SK-N-SH treated with all-trans-retinoic acid at 6 μM for 48 hours (cell line): ENCODE measurements at regions not wholly inside any gene's neighbourhood (a gene's known extent, or its start where the extent isn't known, plus 50 kb on each side); places are given as distances from the start of the nearest gene placed in this dataset.

Experiments
- ATAC-seq: fragments of 200-7000 bp; cut with Tn5 transposase; 3 replicates; pipeline ENCODE4 v1.9.1; 2020; ENCODE audit warnings: mild to moderate bottlenecking, moderate library complexity
- ARNTL ChIP-seq: fragments of 450-650 bp; formaldehyde crosslinking; IDR thresholded peaks from 2 replicates; pipeline ENCODE4 v1.5.0; 2020; ENCODE audit warnings: low read depth, mild to moderate bottlenecking, moderate library complexity, borderline replicate concordance
- BACH2 ChIP-seq: fragments of 250-450 bp; sonication (Bioruptor Pico); IDR thresholded peaks from 2 replicates; pipeline ENCODE4 v1.9.0; 2021; ENCODE audit warnings: mild to moderate bottlenecking, borderline replicate concordance
- CSDC2 ChIP-seq: fragments of 250-450 bp; sonication (Bioruptor Pico); IDR thresholded peaks from 2 replicates; pipeline ENCODE4 v1.5.0; 2020; ENCODE audit warnings: mild to moderate bottlenecking, moderate library complexity
- ESRRG ChIP-seq: fragments of 250-450 bp; sonication (Bioruptor Pico); IDR thresholded peaks from 2 replicates; pipeline ENCODE4 v1.6.1; 2021; ENCODE audit warnings: mild to moderate bottlenecking
- GLIS3 ChIP-seq: fragments of 250-450 bp; sonication (Bioruptor Pico); IDR thresholded peaks from 2 replicates; pipeline ENCODE4 v1.5.0; 2020; ENCODE audit warnings: mild to moderate bottlenecking, moderate library complexity
- ISL1 ChIP-seq: fragments of 250-450 bp; sonication (Bioruptor Pico); IDR thresholded peaks from 2 replicates; pipeline ENCODE4 v2.1.2; 2022; ENCODE audit warnings: mild to moderate bottlenecking, moderate library complexity
- OSR1 ChIP-seq: fragments of 250-450 bp; sonication (Bioruptor Pico); IDR thresholded peaks from 2 replicates; pipeline ENCODE4 v1.8.0; 2022; ENCODE audit warnings: moderate library complexity, mild to moderate bottlenecking, inconsistent platforms
- RARB ChIP-seq: fragments of 250-450 bp; sonication (Bioruptor Pico); IDR thresholded peaks from 2 replicates; pipeline ENCODE4 v1.8.0; 2021; ENCODE audit warnings: mild to moderate bottlenecking, moderate library complexity
- SNAI2 ChIP-seq: fragments of 250-450 bp; sonication (Bioruptor Pico); IDR thresholded peaks from 2 replicates; pipeline ENCODE4 v1.5.0; 2020; ENCODE audit warnings: mild to moderate bottlenecking, moderate library complexity
- TCF4 ChIP-seq: fragments of 250-450 bp; sonication (Bioruptor Pico); IDR thresholded peaks from 2 replicates; pipeline ENCODE4 v1.8.0; 2021; ENCODE audit warnings: mild to moderate bottlenecking, moderate library complexity, borderline replicate concordance
- TOX ChIP-seq: fragments of 250-450 bp; sonication (Bioruptor Pico); IDR thresholded peaks from 2 replicates; pipeline ENCODE4 v1.8.0; 2021; ENCODE audit warnings: mild to moderate bottlenecking, moderate library complexity, borderline replicate concordance
- ZC3H10 ChIP-seq: fragments of 250-450 bp; sonication (Bioruptor Pico); IDR thresholded peaks from 2 replicates; pipeline ENCODE4 v1.5.1; 2021; ENCODE audit warnings: mild to moderate bottlenecking, moderate library complexity
- ZFP30 ChIP-seq: fragments of 450-650 bp; formaldehyde crosslinking; IDR thresholded peaks from 2 replicates; pipeline ENCODE4 v1.5.0; 2022; ENCODE audit warnings: mild to moderate bottlenecking, moderate library complexity
- ZNF565 ChIP-seq: fragments of 450-650 bp; formaldehyde crosslinking; conservative IDR thresholded peaks from 2 replicates; pipeline ENCODE4 v1.5.0; 2020; ENCODE audit warnings: low read depth, mild to moderate bottlenecking, moderate library complexity
- ZNF70 ChIP-seq: fragments of 450-650 bp; formaldehyde crosslinking; IDR thresholded peaks from 2 replicates; pipeline ENCODE4 v1.5.0; 2020; ENCODE audit warnings: mild to moderate bottlenecking, moderate library complexity
- TF ChIP-seq, protein P1 (sequence below): fragments of 250-450 bp; sonication (Bioruptor Pico); IDR thresholded peaks from 2 replicates; pipeline ENCODE4 v1.8.0; 2020; ENCODE audit warnings: mild to moderate bottlenecking, moderate library complexity, borderline replicate concordance
- TF ChIP-seq, protein P2 (sequence below): fragments of 250-450 bp; sonication (Bioruptor Pico); IDR thresholded peaks from 2 replicates; pipeline ENCODE4 v1.8.0; 2021; ENCODE audit warnings: low read depth, mild to moderate bottlenecking, moderate library complexity, borderline replicate concordance
- TF ChIP-seq, protein P3 (sequence below): fragments of 250-450 bp; sonication (Bioruptor Pico); IDR thresholded peaks from 2 replicates; pipeline ENCODE4 v1.5.1; 2021; ENCODE audit warnings: mild to moderate bottlenecking, moderate library complexity
- TF ChIP-seq, protein P4 (sequence below): fragments of 250-450 bp; sonication (Bioruptor Pico); IDR thresholded peaks from 2 replicates; pipeline ENCODE4 v1.5.1; 2020; ENCODE audit warnings: low read depth, mild to moderate bottlenecking, moderate library complexity
- TF ChIP-seq, protein P5 (sequence below): fragments of 250-450 bp; sonication (Bioruptor Pico); IDR thresholded peaks from 2 replicates; pipeline ENCODE4 v1.5.0; 2020; ENCODE audit warnings: mild to moderate bottlenecking, moderate library complexity

DNA sequence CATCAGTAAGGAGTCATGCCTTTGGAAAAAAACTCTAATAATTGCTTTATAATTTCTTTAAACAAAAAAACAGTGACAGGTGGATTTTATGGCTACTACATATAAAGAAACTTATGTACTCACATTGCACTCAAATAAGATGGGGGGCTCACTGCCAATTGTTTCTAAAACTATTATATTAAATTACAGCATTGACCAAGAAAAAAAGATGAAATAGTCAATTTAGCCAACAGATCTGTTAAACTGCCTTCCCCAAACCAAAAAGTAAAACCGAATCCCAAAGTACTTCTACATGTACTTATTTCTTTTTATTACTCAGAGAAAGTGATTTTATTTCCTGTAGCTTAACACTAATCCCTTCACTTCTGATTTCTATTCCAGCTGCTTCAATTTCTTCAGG is 716.8 kb upstream of the SLITRK5 start:
- ATAC-seq, result no peak
- TF ChIP-seq, protein P1, sequence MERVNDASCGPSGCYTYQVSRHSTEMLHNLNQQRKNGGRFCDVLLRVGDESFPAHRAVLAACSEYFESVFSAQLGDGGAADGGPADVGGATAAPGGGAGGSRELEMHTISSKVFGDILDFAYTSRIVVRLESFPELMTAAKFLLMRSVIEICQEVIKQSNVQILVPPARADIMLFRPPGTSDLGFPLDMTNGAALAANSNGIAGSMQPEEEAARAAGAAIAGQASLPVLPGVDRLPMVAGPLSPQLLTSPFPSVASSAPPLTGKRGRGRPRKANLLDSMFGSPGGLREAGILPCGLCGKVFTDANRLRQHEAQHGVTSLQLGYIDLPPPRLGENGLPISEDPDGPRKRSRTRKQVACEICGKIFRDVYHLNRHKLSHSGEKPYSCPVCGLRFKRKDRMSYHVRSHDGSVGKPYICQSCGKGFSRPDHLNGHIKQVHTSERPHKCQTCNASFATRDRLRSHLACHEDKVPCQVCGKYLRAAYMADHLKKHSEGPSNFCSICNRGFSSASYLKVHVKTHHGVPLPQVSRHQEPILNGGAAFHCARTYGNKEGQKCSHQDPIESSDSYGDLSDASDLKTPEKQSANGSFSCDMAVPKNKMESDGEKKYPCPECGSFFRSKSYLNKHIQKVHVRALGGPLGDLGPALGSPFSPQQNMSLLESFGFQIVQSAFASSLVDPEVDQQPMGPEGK (CRISPR knock-in tag), result no peak
- no peak for TF ChIP-seq ZNF70 (CRISPR knock-in tag)

DNA sequence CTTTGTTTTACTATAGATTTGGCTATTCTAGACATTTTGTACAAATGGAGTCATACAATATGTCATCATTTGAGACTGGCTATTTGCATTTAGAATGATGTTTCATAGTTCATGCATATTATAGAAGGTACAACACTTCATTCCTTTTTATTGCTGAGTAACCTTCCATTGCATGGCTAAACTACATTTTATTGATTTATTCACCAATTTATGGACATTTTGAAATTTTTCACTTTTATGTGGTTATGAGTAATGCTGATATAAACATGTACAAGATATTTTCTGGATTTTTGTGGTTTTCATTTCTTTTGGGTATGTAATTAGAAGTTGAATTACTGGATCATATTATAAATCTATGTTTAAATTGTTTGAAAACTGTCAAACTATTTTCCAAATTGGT is 710.3 kb upstream of the SLITRK5 start:
- no peak for TF ChIP-seq ZNF70 (CRISPR knock-in tag)
- ATAC-seq, result no peak

DNA sequence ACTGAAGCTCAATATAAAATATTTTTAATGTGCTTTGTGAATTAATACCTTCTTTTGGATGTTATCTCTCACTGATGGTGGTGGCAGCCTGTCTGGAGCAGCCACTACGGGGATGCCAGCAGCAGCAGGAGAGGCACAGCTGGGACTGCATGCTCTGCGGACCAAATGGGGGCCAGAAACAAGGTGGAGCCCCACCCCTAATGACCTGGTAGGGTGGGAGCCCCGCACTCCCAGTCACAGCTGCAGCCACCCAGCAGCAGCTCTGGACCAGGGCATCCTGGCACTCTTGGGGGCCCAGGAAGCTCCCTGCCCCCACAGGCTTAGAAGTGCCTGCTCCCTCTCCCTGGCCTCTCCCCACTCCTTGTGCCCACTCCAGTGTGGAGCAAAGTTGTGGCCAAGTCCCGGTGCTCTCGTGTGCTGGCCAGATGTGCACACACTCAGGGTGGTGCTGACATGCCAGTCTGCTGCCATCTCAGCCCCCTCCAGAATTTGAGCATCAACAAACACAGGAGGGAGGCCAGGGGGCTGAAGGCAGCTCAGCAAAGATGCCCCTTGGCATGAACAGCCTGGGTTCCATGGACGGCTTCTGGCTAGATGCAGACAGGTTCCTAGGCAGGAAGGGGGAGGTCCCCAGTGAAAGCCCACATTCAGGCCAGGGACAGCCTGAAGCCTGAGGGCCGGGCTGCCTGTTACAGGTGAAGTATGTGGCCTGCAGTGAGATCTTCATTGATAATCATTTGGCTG is 696.7 kb upstream of the SLITRK5 start:
- TF ChIP-seq, protein P2, sequence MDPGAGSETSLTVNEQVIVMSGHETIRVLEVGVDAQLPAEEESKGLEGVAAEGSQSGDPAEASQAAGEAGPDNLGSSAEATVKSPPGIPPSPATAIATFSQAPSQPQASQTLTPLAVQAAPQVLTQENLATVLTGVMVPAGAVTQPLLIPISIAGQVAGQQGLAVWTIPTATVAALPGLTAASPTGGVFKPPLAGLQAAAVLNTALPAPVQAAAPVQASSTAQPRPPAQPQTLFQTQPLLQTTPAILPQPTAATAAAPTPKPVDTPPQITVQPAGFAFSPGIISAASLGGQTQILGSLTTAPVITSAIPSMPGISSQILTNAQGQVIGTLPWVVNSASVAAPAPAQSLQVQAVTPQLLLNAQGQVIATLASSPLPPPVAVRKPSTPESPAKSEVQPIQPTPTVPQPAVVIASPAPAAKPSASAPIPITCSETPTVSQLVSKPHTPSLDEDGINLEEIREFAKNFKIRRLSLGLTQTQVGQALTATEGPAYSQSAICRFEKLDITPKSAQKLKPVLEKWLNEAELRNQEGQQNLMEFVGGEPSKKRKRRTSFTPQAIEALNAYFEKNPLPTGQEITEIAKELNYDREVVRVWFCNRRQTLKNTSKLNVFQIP, result no peak
- TF ChIP-seq ARNTL (no peak), ZNF70 (CRISPR knock-in tag) (no peak), ESRRG (no peak), RARB (no peak), BACH2 (no peak), GLIS3 (no peak), ZC3H10 (CRISPR knock-in tag) (no peak), CSDC2 (no peak)
- TF ChIP-seq, protein P1 (CRISPR knock-in tag), result no peak
- TF ChIP-seq, protein P3, sequence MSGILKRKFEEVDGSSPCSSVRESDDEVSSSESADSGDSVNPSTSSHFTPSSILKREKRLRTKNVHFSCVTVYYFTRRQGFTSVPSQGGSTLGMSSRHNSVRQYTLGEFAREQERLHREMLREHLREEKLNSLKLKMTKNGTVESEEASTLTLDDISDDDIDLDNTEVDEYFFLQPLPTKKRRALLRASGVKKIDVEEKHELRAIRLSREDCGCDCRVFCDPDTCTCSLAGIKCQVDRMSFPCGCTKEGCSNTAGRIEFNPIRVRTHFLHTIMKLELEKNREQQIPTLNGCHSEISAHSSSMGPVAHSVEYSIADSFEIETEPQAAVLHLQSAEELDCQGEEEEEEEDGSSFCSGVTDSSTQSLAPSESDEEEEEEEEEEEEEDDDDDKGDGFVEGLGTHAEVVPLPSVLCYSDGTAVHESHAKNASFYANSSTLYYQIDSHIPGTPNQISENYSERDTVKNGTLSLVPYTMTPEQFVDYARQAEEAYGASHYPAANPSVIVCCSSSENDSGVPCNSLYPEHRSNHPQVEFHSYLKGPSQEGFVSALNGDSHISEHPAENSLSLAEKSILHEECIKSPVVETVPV, result no peak
- TF ChIP-seq, protein P4, sequence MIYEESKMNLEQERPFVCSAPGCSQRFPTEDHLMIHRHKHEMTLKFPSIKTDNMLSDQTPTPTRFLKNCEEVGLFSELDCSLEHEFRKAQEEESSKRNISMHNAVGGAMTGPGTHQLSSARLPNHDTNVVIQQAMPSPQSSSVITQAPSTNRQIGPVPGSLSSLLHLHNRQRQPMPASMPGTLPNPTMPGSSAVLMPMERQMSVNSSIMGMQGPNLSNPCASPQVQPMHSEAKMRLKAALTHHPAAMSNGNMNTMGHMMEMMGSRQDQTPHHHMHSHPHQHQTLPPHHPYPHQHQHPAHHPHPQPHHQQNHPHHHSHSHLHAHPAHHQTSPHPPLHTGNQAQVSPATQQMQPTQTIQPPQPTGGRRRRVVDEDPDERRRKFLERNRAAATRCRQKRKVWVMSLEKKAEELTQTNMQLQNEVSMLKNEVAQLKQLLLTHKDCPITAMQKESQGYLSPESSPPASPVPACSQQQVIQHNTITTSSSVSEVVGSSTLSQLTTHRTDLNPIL (CRISPR knock-in tag), result no peak
- no peak for ATAC-seq

DNA sequence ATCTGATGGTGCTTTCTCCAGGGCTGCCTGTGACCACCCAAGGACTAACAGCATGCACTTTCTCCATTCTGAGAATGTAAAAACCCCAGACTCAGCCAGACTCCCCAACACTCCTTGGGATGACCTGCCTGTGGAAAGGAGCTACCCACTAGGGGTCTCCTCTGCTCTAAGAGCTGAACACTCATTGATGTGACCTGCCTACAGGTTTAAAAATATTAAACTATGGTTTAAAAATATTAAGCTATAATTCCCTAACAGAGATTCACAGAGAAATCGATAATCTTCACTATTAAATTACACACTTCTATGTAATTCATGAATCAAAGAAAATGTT is 696.2 kb upstream of the SLITRK5 start:
- no peak for ATAC-seq
- TF ChIP-seq, protein P4 (CRISPR knock-in tag), result no peak
- no peak for TF ChIP-seq RARB
- no peak for TF ChIP-seq TCF4 (CRISPR knock-in tag)
- TF ChIP-seq, protein P3, result no peak
- TF ChIP-seq TOX (CRISPR knock-in tag), result no peak
- no peak for TF ChIP-seq ZC3H10 (CRISPR knock-in tag)
- TF ChIP-seq, protein P5, sequence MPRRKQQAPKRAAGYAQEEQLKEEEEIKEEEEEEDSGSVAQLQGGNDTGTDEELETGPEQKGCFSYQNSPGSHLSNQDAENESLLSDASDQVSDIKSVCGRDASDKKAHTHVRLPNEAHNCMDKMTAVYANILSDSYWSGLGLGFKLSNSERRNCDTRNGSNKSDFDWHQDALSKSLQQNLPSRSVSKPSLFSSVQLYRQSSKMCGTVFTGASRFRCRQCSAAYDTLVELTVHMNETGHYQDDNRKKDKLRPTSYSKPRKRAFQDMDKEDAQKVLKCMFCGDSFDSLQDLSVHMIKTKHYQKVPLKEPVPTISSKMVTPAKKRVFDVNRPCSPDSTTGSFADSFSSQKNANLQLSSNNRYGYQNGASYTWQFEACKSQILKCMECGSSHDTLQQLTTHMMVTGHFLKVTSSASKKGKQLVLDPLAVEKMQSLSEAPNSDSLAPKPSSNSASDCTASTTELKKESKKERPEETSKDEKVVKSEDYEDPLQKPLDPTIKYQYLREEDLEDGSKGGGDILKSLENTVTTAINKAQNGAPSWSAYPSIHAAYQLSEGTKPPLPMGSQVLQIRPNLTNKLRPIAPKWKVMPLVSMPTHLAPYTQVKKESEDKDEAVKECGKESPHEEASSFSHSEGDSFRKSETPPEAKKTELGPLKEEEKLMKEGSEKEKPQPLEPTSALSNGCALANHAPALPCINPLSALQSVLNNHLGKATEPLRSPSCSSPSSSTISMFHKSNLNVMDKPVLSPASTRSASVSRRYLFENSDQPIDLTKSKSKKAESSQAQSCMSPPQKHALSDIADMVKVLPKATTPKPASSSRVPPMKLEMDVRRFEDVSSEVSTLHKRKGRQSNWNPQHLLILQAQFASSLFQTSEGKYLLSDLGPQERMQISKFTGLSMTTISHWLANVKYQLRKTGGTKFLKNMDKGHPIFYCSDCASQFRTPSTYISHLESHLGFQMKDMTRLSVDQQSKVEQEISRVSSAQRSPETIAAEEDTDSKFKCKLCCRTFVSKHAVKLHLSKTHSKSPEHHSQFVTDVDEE (CRISPR knock-in tag), result no peak
- no peak for TF ChIP-seq ISL1 (CRISPR knock-in tag)
- no peak for TF ChIP-seq SNAI2
- no peak for TF ChIP-seq ZNF565 (CRISPR knock-in tag)
- no peak for TF ChIP-seq GLIS3
- TF ChIP-seq, protein P2, result no peak
- TF ChIP-seq ZFP30 (CRISPR knock-in tag), result no peak
- TF ChIP-seq ZNF70 (CRISPR knock-in tag), result no peak
- no peak for TF ChIP-seq OSR1 (CRISPR knock-in tag)
